ENCODE measurements at regions not wholly inside any gene's neighbourhood (a gene's known extent, or its start where the extent isn't known, plus 50 kb on each side); places are given as distances from the start of the nearest gene placed in this dataset.
A peak's percentile ranks its signal among the peaks of the same experiment; 100 is the strongest.

DNA sequence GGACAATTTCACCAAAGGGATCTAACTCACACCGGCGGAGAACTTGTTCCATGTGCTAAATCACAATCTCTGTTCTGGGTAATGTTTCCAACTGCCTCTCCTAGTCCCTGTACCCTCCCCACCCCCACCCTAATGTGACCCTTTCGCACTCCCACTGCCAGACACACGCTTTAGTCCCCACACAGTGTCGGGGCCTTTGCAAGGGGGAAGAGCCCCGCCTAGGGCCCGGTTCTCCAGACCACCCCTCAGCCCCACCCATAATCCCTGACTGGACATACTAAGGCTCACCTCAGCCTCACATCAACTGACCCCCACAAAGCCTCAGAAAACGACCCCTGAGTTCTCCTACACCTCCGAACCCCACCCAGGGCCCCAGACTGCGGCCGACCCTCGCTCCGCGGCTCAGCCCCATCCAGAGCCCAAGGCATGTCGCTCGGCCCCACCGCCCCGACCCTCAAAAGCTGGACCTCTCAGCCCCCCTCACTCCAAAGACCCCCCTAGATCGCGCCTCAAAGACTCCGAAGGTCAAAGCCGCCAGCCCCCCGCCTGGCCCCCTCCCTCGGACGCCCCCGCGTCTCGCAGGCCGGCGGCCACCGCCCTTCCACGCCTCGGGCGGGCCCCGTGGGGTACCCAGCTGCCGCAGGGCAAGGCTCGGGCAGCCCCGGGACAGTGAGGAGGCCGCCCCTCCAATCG is 72.0 kb upstream of the MAP4 start (continued):
- TF ChIP-seq RFX5 (IDR thresholded peaks at IDR 0.05; ENCODE audit: low read depth, low read length) (no peak), NR2C1 (IDR thresholded peaks at IDR 0.05) (no peak), NR2C1 (tag; IDR thresholded peaks at IDR 0.05) (no peak), EZH2 (IDR thresholded peaks at IDR 0.05; ENCODE audit: borderline replicate concordance, low read depth, low read length) (no peak), RB1 (IDR thresholded peaks at IDR 0.05; ENCODE audit: low read depth) (peak; percentile 22; the same call in 1 of the 2 replicates), ZNF707 (CRISPR knock-in tag; conservative IDR thresholded peaks at IDR 0.05) (no peak), RUNX1 (IDR thresholded peaks at IDR 0.05; ENCODE audit: low read depth) (no peak), ZBTB34 (CRISPR knock-in tag; IDR thresholded peaks at IDR 0.05) (no peak), E2F6 (IDR thresholded peaks at IDR 0.05; ENCODE audit: borderline replicate concordance in 1 of 2, extremely low read depth in 1 of 2, insufficient read depth in 1 of 2, insufficient read length in 1 of 2, low read depth in 1 of 2, low read length in 1 of 2, poor library complexity in 1 of 2, severe bottlenecking in 1 of 2) (peak in 1 of 2 experiments; percentile 9), EGR1 (conservative IDR thresholded peaks at IDR 0.05) (peak; percentile 84), KDM4B (IDR thresholded peaks at IDR 0.05; ENCODE audit: borderline replicate concordance in 2 of 2, low read depth in 1 of 2) (no peak), CTCF (IDR thresholded peaks at IDR 0.05 in 2 of 3, conservative IDR thresholded peaks at IDR 0.05 in 1 of 3; ENCODE audit: insufficient read depth in 2 of 3, low read depth in 1 of 3, low read length in 3 of 3) (0 out of 6 replicates have a peak, but pooled peaks of 1 of the 3 experiments have one; percentile 5), PCBP2 (IDR thresholded peaks at IDR 0.05; ENCODE audit: low read depth, low read length, poor library complexity, severe bottlenecking) (no peak), ZNF143 (CRISPR knock-in tag; IDR thresholded peaks at IDR 0.05) (no peak), SRSF7 (optimal IDR thresholded peaks at IDR 0.05; ENCODE audit: low read depth, low read length) (no peak), POLR2G (IDR thresholded peaks at IDR 0.05; ENCODE audit: low read depth, low read length) (no peak), ZNF197 (CRISPR knock-in tag; IDR thresholded peaks at IDR 0.05; ENCODE audit: low read depth) (no peak), PPARD (CRISPR knock-in tag; IDR thresholded peaks at IDR 0.05) (no peak), NFIC (IDR thresholded peaks at IDR 0.05) (peak; percentile 8; the same call in 1 of the 2 replicates), POLR2H (tag; IDR thresholded peaks at IDR 0.05; ENCODE audit: low read depth) (no peak), ZNF239 (CRISPR knock-in tag; IDR thresholded peaks at IDR 0.05) (no peak), KAT2B (IDR thresholded peaks at IDR 0.05; ENCODE audit: low read depth, low read length) (no peak), SAFB (IDR thresholded peaks at IDR 0.05; ENCODE audit: borderline replicate concordance, low read depth, low read length) (peak; percentile 61; the same call in 1 of the 2 replicates)
- TF ChIP-seq, protein P1, sequence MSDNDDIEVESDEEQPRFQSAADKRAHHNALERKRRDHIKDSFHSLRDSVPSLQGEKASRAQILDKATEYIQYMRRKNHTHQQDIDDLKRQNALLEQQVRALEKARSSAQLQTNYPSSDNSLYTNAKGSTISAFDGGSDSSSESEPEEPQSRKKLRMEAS (CRISPR knock-in tag; IDR thresholded peaks at IDR 0.05): 0 out of 2 replicates have a peak, but pooled peaks have one; percentile 3
